ENCODE measurements at regions not wholly inside any gene's neighbourhood (a gene's known extent, or its start where the extent isn't known, plus 50 kb on each side); places are given as distances from the start of the nearest gene placed in this dataset.

DNA sequence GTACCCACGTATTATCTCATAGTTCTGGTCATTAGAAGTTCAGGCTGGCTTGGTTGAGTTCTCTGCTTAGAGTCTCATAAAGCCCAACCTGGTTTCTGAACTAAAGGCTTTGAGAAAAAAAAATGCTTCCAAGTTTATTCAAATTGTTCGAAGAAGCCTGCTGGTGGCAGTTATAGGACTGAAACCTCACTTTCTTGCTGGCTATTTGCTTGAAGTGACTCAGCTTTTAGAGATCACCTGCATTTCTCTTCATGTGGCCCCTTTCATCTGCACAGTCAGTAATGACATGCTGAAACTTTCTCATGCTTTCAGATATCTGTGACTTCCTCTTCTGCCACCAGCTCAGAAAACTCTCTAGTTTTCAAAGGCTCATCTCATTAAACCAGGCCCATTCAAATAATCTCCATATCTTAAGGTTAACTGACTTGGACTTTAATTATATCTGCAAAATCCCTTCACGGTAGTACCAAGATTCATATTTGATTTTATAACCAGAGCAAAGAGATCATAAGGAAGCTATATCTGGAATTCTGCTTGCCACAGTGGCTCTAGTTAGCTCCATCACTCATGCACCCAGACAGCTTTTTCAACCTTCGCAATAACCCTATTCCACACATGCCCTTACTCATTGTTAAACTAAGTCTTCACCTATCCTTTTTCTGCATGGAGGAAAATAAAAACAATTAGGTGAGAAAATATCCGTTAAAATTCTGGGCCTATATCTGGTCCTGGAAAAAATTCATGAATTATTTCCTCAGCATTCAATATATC lies 433.8 kb upstream of the CBLB start:
- TF ChIP-seq POLR2AphosphoS5 (IDR thresholded peaks at IDR 0.05; ENCODE audit: low read depth) (no peak), EZH2 (IDR thresholded peaks at IDR 0.05; ENCODE audit: low read depth, unreplicated experiment) (no peak), CTCF (conservative IDR thresholded peaks at IDR 0.05; ENCODE audit: low read depth in 2 of 2) (no peak), CREB1 (CRISPR knock-in tag; IDR thresholded peaks at IDR 0.05; ENCODE audit: low read depth) (no peak), EZH2phosphoT487 (IDR thresholded peaks at IDR 0.05; ENCODE audit: unreplicated experiment) (no peak), ZNF462 (CRISPR knock-in tag; IDR thresholded peaks at IDR 0.05) (no peak), JUNB (IDR thresholded peaks at IDR 0.05; ENCODE audit: unreplicated experiment) (no peak), ZNF114 (CRISPR knock-in tag; IDR thresholded peaks at IDR 0.05) (no peak), STAT1 (IDR thresholded peaks at IDR 0.05; ENCODE audit: unreplicated experiment) (no peak)
- TF ChIP-seq, protein P1, sequence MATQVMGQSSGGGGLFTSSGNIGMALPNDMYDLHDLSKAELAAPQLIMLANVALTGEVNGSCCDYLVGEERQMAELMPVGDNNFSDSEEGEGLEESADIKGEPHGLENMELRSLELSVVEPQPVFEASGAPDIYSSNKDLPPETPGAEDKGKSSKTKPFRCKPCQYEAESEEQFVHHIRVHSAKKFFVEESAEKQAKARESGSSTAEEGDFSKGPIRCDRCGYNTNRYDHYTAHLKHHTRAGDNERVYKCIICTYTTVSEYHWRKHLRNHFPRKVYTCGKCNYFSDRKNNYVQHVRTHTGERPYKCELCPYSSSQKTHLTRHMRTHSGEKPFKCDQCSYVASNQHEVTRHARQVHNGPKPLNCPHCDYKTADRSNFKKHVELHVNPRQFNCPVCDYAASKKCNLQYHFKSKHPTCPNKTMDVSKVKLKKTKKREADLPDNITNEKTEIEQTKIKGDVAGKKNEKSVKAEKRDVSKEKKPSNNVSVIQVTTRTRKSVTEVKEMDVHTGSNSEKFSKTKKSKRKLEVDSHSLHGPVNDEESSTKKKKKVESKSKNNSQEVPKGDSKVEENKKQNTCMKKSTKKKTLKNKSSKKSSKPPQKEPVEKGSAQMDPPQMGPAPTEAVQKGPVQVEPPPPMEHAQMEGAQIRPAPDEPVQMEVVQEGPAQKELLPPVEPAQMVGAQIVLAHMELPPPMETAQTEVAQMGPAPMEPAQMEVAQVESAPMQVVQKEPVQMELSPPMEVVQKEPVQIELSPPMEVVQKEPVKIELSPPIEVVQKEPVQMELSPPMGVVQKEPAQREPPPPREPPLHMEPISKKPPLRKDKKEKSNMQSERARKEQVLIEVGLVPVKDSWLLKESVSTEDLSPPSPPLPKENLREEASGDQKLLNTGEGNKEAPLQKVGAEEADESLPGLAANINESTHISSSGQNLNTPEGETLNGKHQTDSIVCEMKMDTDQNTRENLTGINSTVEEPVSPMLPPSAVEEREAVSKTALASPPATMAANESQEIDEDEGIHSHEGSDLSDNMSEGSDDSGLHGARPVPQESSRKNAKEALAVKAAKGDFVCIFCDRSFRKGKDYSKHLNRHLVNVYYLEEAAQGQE (IDR thresholded peaks at IDR 0.05; ENCODE audit: unreplicated experiment), result no peak

Measured in GM23338 (cell line).